DMS 273 (cell line): ENCODE measurements at regions not wholly inside any gene's neighbourhood (a gene's known extent, or its start where the extent isn't known, plus 50 kb on each side); places are given as distances from the start of the nearest gene placed in this dataset.

ENCODE experiments used
- DNase-seq: peaks from one replicate; lab custom pipeline; 2025; ENCODE audit not compliant: unreplicated experiment; lab: John Stamatoyannopoulos, UW

DNA sequence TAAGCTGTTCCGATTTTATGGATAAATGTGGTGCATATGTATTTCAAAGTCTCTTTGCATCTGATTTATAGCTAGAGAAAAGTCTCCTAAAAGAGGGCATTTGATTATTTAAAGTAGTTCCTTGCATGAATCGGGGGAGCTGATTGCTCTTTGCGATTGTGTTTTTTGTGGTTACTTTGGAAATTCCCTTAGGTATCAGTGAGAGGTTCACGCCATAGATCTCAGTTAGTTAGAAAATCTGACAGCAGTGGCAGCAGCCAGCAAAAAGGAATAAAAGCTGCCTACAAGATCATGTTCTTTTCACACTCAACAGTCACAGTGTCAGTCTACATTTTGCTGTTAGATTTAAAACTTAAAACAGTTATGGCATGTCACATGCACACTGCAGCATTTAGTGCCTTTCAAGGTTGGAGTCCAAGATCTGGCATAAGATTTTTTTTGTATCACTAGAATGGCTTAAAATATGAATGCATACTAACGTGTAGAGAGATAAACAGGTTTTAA lies 436.5 kb upstream of the PCDH20 start:
- DNase-seq: no peak

DNA sequence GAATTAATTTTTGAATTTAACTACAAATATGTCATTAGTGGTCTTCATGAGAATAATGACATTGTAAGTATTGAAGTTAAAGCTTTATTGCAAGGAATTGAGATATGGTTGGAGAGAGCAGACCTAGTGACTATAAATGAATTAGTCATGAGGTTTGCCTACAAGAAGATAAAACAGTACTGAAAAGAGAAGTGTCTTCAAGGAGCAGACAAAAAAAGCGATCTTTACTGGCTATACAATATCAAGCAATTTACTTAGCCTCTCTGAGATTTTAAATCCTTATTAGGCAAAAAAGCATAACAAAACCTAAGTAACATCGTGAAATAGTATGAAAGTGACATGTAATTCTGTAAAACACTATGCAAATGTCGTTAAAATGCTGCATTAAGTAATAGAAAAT lies 435.1 kb upstream of the PCDH20 start:
- no peak for DNase-seq

DNA sequence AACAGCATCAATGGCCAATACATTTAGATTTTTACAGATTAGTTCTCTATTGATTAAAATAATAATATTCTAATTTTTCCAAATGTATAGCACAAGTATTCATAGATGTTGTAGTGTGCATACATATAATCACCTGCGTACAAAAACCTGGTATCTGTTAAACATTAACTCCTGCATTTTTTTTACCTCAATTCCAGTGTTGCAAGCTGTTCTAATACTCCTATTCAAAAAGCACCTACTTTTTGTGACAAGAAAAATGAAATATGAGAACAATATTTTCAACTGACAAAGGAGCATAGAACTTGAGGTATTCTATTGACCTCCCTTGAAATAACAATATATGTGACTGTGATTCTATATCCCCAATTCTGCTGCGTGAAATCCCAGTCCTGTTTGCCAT lies 422.9 kb upstream of the PCDH20 start:
- DNase-seq: no peak

DNA sequence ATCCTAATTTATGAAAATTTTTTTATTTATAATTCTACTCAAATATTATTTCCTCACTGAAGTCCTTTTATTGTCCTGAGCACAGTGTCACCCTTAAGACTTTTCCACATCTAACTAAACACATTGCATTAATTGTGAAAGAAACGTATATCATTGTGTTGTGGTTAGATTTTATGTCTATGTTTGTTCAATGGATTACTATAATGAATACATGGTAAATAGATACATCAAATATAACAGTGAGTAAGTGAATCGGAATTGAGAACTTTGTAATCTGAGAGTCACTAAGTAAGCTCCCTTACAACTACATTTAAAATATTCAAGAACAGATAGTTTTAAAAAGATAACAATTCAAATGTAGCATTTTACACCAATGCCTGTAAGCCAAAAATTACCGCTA lies 417.6 kb upstream of the PCDH20 start:
- no peak for DNase-seq

DNA sequence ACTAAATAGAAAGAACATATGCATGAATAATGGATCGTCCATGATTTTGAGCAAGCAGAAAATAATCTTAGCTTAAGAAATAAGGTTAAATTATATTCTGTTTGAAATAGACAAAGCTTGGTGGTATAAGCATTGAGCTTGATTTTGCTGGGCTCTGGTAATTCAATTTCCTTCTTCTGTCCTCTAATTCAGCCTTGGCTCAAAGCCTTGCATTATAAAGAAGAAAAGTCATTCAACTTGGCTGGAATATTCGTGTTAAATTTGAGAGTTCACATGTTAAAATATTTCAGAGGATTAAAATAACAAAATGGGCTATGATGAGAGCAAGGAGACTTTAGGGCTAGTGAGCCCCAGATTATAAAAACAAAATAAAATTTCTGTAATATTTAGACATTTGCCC lies 415.4 kb upstream of the PCDH20 start:
- no peak for DNase-seq

DNA sequence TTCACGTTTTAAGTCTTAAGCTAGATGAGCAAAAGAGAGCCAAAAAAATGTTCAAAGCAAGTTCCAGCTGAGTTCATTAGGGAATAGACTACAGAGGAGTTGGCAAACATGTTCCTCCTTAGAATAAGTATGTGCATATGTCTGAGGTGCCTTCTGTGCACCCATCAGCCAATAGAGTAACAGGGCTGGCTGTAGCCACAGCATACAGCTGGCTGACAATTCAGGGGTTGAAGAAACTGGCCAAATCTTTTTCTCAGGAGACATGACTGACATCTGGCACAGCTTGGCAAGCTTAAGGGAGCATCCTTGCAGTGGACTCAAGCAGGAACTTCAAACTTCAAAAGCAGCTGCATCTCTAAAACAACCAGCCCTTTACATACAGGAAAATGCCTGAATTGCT lies 414.8 kb upstream of the PCDH20 start:
- peak; percentile 63 for DNase-seq

DNA sequence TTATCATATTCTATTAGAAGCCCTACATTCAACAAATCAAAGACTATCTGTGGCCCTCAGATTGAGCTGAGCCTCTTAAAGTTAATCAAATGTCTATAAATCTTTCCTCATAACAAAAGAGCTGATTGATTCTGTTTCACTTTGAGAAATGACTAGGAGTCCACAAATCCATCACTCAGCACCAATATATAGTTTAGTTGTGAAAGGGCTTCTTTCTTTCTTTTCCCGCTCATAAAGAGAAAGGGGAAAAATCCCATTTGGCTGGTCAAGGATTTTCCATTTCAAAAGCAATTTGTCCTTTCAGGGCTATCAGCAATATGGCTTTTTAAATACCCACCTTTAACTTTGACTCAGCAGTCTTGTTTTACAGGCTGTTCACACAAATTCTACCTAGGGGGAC lies 408.5 kb upstream of the PCDH20 start:
- no peak for DNase-seq

DNA sequence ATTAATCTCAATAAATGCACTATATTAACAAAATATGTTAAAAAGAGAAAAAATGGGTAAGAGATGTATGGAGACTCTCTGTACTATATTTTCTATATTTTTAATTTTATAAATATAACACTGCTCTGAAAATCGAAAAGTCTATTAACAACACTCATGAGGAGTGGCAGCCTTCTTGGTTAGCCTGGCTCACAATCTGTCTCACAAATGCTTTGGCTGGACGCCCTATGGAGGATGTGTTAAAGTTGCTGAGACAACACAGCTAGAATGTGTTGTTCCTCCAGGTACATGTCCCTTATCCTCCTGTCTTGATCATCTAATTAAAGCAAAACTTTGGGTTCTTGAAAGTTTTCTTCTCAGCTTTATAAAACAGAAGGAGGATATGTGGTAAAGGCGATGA lies 396.6 kb upstream of the PCDH20 start:
- DNase-seq: peak; percentile 0

DNA sequence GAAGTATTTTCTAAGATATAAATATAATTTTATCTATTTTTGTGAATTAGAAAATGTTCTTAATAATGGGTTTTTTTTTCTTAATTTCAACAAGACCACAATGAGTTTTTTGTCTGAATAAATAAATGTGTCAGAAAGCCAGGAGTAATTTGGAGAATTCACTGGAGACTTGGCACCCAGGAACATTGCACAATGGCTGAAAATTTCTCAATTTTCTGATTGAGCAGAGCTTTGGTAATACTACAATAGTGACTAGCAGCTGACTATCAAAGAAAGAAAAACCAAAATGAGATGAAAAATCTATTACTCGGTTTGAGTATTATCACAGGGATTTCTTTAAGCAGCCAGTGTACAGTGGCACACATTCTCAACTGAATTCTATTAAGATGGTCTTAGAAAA lies 394.4 kb upstream of the PCDH20 start:
- no peak for DNase-seq

DNA sequence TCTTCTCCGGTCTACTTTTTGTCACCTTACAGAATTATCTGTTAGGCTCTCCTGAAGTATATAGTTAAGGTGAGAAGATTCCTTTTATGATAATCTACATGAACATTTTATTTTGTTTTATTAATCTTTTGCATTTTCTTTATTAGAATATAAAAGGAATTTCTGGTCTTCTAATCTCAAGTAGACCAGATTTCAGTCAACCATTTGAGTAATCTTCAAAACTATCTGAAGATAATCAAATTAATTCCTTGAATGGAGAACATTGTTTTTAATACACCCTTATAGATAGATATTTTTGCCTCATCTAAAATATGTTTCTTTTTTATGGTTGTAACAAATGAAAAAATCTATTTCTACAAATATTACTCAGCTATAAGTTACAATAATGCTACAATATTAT lies 381.7 kb upstream of the PCDH20 start:
- DNase-seq: no peak

DNA sequence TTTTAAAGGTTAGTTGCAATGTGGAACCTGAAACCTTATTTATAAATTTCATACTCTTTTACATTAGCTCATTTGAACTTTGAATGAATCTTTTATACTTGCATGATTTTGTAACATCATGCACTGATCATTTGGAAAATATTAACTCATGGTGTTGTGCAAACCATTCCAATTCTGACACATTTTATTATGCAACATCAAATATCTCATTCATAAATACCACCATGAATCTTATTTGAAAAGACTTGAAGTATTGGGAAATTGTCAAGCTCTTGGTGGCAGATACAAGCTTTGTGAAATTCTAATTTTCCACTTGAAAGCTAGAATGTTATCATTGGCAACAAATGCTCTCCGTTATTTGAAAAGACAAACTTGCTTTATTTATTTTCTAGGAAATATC lies 379.9 kb upstream of the PCDH20 start:
- no peak for DNase-seq

DNA sequence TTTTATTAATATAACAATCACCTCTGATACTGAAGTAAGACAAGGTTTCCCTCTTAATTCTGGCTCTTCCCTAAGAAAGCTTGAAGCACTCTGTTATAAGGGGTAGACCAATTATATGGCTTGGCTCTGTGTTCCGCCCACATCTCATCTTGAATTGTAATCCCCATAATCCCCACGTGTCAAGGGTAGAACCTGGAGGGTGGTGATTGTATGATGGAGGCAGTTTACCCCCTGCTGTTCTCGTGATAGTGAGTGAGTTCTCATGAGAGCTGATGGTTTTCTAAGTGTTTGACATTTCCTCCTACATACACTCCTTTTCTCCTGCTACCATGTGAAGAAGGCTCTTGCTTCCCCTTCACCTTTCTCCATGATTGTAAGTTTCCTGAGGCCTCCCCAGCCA lies 363.8 kb upstream of the PCDH20 start:
- no peak for DNase-seq

DNA sequence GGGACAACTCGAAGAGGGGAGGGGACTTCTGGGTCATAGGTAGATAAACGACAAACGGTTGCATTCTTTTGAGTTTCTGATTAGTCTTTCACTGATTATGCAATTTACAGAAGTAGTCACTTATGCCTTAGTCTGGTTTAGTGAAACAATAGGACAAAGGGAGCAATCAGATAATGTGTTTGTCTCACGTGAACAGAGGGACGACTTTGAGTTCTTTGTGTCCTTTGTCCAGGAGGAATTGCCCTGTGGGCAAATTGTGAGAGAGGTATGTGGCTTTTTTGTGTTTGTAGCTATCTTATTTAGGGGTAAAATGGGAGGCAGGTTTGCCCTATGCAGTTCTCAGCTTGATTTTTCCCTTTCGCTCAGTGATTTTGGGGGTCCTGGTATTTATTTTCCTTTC lies 362.9 kb upstream of the PCDH20 start:
- DNase-seq: no peak

DNA sequence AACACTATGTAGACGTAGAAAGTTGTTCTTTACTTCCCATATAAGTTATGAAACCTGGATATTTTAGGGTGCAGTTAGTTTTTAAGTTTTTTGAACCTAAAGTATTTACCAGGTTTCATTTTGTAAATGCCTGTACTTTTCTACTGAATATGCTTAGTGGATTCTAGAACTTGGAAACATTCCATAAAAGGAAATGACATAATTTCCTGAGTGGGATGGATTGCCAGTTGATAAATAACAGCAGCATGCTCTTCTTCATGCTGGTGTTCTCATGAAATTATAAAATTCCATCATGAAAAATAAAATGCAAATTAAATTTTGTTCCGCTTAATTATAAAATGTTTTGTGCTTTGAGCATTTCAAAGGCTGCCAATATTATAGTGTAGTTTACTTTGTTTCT lies 362.2 kb upstream of the PCDH20 start:
- DNase-seq: no peak

DNA sequence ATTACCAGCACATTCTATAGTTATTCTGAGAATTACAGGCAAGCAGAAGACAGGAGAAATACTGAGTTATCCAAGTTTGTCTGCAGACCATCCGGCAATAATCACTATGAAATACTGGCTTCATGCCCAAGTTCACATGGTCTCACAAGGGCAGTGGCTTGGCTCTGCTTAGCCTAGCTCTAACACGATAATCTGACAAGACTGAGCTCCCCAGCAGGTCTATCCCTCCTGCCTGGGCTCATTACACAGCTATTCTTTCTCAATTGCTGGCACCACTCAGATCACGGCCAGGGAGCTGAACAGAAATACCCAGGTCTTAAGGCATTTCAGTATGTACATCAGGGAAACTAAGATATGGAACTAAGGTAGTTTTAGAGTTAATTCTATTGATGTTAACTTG lies 361.6 kb upstream of the PCDH20 start:
- no peak for DNase-seq

DNA sequence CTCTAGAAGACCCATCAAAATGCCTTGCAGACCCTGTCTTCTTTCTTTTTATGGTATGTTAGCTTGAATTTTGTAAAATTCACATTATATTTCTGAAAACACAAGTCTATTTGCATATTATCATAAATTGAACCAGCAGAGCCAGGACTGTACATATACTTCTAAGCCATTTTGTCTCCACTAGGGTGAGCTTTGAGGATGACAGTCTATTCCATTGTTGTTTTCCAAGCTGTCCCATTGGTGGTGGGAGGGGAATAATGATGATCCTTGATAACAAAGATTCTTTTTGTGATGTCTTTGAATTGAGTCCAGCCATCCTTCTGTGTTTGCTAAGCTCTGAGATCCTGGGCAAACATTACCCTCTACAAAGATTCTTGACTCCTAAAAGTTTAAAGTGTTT lies 359.3 kb upstream of the PCDH20 start:
- no peak for DNase-seq

DNA sequence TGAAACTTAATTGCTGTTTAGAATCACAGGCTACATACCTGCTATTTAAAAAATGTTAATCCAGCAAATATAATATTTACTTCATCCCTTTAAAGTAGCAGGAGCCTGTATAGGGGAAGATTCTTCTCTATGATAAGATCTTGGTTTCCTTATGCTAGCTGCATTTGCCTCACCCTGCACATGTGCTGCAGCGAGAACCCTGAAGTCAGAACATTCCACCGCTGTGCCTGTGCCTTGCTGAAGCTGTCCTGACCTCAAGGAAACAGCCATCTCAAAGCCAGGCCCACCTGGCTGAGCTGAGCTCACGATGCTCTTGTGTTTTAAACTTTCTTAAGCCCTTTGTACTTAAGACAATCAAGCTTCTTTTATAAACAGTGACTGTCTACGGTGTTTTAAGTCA lies 355.0 kb upstream of the PCDH20 start:
- no peak for DNase-seq

DNA sequence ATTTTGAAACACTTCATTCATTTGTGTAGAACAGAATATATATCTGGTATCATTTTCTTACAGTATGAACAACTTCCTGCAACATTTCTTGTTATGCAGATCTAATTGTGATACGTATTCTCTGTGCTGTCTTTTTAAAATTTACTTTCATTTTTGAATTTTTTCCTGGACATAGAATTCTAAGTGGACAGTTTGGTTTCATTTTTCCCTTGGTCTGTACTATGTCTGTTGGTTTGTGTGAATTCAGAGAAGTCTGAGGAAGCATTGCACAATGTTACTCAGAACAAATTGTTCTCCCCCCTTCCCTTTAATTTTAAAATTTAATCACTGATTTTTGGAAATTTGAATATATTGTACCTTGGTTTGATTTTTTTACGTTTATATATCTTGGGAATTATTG lies 352.5 kb upstream of the PCDH20 start:
- no peak for DNase-seq

DNA sequence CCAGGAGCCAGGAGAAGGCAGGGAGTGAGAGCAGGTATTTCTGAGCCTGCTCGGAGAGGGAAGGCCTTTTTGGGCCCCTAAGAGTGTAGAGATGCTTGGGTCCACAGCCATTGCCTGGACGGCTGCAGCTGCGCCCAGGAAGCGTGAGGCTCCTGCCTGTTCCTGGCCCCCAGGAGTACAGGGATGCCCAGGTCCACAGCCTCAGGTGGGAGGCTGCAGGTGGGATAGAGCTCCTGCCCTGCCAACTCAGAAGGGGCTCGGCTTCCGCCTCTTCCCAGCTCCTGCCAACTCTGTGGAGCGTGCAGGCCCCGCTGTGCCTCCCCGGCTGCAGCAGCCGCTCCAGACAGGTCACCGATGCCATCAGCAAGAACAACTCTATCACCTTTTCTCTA lies 351.0 kb upstream of the PCDH20 start:
- no peak for DNase-seq

DNA sequence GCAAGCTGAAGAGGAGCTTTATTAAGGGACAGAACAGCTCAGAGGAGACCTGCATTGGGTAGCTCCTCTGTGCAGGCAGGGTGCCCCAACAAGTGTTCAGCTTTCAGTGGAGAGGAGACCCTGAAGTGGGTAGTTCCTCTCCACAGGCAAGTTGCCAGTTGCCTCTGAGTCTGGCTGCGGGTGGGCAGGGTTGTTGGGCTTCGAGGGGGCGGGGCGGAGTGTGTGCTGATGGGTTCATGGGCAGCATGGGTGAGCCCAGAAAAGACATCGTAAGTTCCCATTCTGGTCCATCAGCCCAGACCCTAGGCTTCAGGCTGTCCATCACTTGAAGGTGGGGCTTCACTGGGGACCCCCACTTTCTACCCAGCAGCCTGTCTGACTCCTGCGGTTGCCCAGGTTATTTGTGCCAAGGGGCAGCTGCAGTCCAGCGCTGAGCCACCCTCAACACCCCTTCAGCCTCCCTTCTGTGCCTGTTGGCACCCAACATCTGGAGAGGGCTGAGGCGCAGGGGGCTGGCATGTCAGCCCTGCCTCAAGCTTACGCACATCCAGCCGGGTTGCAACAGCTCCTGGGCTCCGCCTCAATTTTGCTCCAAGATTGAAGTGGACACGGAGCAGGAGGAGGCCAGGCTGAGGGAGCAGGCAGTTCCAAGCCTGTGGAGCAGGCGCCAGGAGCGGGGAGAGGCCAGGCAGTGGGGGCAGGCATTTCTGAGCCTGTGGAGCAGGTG lies 350.5 kb upstream of the PCDH20 start:
- DNase-seq: peak; percentile 0

DNA sequence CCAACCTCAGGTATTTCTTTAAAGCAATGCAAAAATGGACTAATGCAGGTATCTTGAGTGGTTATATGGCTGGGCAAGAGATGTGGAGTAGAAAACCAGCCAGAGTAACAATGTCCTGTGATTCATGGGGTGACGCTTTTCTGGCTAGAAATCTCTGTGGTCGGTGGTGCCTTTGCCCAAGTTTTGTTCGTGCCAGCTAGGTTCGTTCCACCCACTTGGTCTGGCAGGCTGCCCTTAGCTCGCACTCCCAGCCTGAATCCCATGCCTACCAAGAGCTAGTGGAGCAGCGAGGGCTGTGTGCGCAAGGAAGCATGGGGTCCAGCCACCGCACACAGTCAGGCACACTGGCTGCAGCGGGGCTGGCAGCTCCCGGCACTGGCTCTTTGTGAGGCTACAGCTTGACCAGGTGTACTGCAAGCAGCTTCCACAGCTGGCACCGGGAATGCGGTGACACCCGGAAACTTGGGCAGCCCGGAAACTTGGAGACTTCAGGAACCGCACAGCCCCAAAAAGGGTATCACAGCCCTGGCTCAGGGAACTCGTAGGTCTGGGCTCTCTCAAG lies 349.6 kb upstream of the PCDH20 start:
- DNase-seq: no peak

DNA sequence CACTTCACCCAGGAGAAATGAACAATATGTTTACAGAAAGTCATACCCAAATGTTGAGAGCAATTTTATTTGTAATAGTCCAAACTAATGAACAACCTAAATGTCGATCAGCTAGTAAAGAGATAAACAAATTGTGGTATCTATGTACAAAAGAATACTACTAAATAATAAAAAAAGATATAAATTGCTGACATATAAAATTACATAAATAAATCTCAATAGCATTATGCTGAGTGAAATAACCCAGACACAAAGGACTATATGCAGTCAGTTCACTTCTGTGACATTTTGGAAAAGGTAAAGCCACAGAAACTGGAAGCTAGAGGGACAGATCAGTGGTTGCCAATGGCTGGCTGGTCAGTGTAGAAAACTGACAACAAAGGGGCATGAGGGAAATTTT lies 346.0 kb upstream of the PCDH20 start:
- no peak for DNase-seq

DNA sequence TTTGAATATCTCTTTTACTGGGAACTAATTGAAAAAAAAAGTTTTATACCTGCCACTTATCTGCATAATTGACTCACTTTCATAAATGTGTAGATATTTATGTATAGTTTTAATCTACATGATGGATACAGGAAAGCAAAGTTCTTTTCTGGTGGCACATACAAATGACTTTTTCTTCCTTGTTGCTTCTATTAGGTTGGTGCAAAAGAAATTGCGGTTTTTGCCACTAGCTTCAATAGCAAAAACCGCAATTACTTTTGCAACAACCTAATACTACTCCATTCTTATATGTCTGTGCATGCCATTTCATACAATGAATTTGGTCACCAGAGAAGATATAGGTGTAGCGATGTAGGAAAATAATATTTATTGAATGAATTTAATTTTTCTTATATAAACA lies 344.5 kb upstream of the PCDH20 start:
- DNase-seq: no peak
